ENCODE measurements at regions not wholly inside any gene's neighbourhood (a gene's known extent, or its start where the extent isn't known, plus 50 kb on each side); places are given as distances from the start of the nearest gene placed in this dataset.

DNA sequence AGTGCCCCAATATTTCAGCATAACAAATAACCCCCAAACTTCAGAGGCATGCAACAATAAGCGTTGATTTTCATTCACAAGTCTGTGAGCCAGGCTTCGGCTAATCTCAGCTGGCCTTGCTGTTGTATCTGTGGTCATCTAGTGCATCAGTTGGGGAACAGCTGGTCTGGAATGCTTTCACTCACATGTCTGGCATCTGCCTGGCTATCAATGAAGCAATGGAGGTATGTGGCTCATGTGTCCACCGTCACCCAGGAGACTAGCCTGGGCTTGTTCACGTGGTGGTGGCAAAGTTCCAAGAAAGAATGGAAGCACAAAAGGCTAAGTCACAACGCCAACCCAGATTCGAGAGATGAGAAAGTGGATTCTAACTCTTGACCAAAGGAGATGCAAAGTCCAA is 304.8 kb upstream of the ISX start (continued):
- TF ChIP-seq POLR2AphosphoS5 (IDR thresholded peaks at IDR 0.05; ENCODE audit: low read depth, low read length) (no peak), POLR2A (IDR thresholded peaks at IDR 0.05; ENCODE audit: borderline replicate concordance, extremely low read depth, insufficient read depth, insufficient read length) (no peak), ELF1 (IDR thresholded peaks at IDR 0.05; ENCODE audit: borderline replicate concordance, low read depth) (no peak), EZH2phosphoT487 (IDR thresholded peaks at IDR 0.05; ENCODE audit: borderline replicate concordance) (no peak)

DNA sequence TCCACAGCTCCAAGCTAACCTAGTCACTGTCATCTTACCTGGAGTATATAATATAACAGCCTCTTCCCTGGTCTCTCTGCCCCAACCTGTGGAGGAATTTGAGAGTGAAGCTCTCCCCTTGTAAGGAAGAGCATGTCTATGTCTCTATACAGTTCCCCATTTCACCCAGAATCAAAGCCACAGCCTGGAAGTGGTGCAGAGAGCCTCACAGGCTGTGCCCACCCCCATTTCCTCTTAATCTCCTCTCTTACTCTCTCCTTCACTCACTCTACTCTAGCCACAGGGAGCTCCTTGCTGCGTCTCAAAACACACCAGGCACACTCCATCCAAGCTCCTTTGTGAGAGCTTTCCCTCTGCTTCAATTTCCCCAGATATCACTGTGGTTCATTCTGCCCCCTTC is 302.5 kb upstream of the ISX start:
- Histone ChIP-seq H3K27ac (ENCODE audit: low read depth, low read length) (no peak overlapping the region), H3K9me2 (ENCODE audit: insufficient read depth) (no peaks in the 10 kb centered on the region), H3K79me2 (ENCODE audit: insufficient read depth, low read length) (no peaks in the 10 kb centered on the region), H3K9me3 (ENCODE audit: control insufficient read depth in 1 of 2, insufficient read depth in 1 of 2, low read depth in 1 of 2, low read length in 2 of 2) (peaks cover 0 to 14% of the 10 kb centered on the region in 2 experiments; a peak in 2 of 4 replicates), H3K36me3 (ENCODE audit: control insufficient read depth in 1 of 2, insufficient read depth in 2 of 2, low read length in 2 of 2) (no peaks in the 10 kb centered on the region), H3K4me3 (replicated peaks in 1 of 2; ENCODE audit: low read depth in 1 of 2, low read length in 2 of 2) (no peak overlapping the region), H3K9ac (ENCODE audit: low read length) (no peak overlapping the region), H4K20me1 (ENCODE audit: insufficient read depth) (no peaks in the 10 kb centered on the region), H2AFZ (ENCODE audit: low read depth, low read length, poor library complexity, severe bottlenecking) (no peak overlapping the region), H3K27me3 (ENCODE audit: insufficient read depth, low read length) (no peaks in the 10 kb centered on the region), H3K4me1 (ENCODE audit: control insufficient read depth in 1 of 2, insufficient read depth in 2 of 2, low read length in 2 of 2) (no peaks in the 10 kb centered on the region), H3K4me2 (ENCODE audit: low read length) (no peak overlapping the region)
- intact Hi-C loops (cut with micrococcal nuclease): no loop called here
- no TSS peak for BruUV-seq (replicated peaks)
- DNase-seq (ENCODE audit: low read depth, low spot score) (no peak), ATAC-seq (no peak)
- TF ChIP-seq ELF1 (IDR thresholded peaks at IDR 0.05; ENCODE audit: borderline replicate concordance, low read depth) (no peak), JUND (IDR thresholded peaks at IDR 0.05) (no peak), SRF (IDR thresholded peaks at IDR 0.05; ENCODE audit: low read depth) (no peak)
- RAD21 ChIA-PET (ENCODE audit: low non-redundant PET in 1 of 2, low total read pairs in 2 of 2, uncharacterized antibody in 2 of 2, unreplicated experiment in 2 of 2): no interaction called here
- CTCF ChIA-PET: no interaction called here
- POLR2A ChIA-PET: no interaction called here

DNA sequence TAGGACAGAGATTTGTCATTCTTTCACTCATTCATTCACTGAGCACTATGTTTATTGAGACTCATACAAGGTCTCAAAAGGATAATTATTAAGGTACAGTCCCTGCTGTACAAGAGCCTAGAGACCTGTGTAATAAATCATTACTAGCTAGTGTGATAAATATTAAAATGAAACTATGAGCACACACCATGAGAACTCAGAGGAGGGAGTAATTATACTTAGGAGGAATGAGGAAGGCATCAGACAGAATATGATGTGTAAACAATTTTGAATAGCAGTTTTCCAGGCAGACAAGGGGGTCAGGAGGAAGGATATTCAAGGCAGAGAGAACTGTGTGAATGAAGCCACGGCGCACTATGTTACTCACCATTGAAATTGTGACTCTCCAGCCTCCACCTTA is 300.8 kb upstream of the ISX start:
- ChIA-PET POLR2A (no interaction called here), RAD21 (ENCODE audit: low non-redundant PET in 1 of 2, low total read pairs in 2 of 2, uncharacterized antibody in 2 of 2, unreplicated experiment in 2 of 2) (no interaction called here), CTCF (no interaction called here)
- Histone ChIP-seq H3K9ac (ENCODE audit: low read length) (no peak overlapping the region), H3K9me3 (ENCODE audit: control insufficient read depth in 1 of 2, insufficient read depth in 1 of 2, low read depth in 1 of 2, low read length in 2 of 2) (peaks cover 0 to 4% of the 10 kb centered on the region in 2 experiments; a peak in 2 of 4 replicates), H3K4me1 (ENCODE audit: control insufficient read depth in 1 of 2, insufficient read depth in 2 of 2, low read length in 2 of 2) (no peaks in the 10 kb centered on the region), H3K27ac (ENCODE audit: low read depth, low read length) (no peak overlapping the region), H3K4me3 (replicated peaks in 1 of 2; ENCODE audit: low read depth in 1 of 2, low read length in 2 of 2) (no peak overlapping the region), H2AFZ (ENCODE audit: low read depth, low read length, poor library complexity, severe bottlenecking) (no peak overlapping the region), H4K20me1 (ENCODE audit: insufficient read depth) (no peaks in the 10 kb centered on the region), H3K27me3 (ENCODE audit: insufficient read depth, low read length) (no peaks in the 10 kb centered on the region), H3K9me2 (ENCODE audit: insufficient read depth) (no peaks in the 10 kb centered on the region), H3K36me3 (ENCODE audit: control insufficient read depth in 1 of 2, insufficient read depth in 2 of 2, low read length in 2 of 2) (no peaks in the 10 kb centered on the region), H3K79me2 (ENCODE audit: insufficient read depth, low read length) (no peaks in the 10 kb centered on the region), H3K4me2 (ENCODE audit: low read length) (no peak overlapping the region)
- BruUV-seq (replicated peaks): no TSS peak
- TF ChIP-seq ELF1 (IDR thresholded peaks at IDR 0.05; ENCODE audit: borderline replicate concordance, low read depth) (no peak), JUND (IDR thresholded peaks at IDR 0.05) (no peak), ZFX (IDR thresholded peaks at IDR 0.05) (no peak), YY1 (IDR thresholded peaks at IDR 0.05; ENCODE audit: extremely low read depth, insufficient replicate concordance, low read depth, low read length) (no peak), EGR1 (IDR thresholded peaks at IDR 0.05; ENCODE audit: low read depth) (no peak), EZH2phosphoT487 (IDR thresholded peaks at IDR 0.05; ENCODE audit: borderline replicate concordance) (no peak), POLR2A (IDR thresholded peaks at IDR 0.05; ENCODE audit: borderline replicate concordance, extremely low read depth, insufficient read depth, insufficient read length) (no peak), EZH2 (IDR thresholded peaks at IDR 0.05) (no peak), SP1 (IDR thresholded peaks at IDR 0.05; ENCODE audit: low read depth) (no peak), SRF (IDR thresholded peaks at IDR 0.05; ENCODE audit: low read depth) (no peak), TCF7L2 (IDR thresholded peaks at IDR 0.05; ENCODE audit: borderline replicate concordance, extremely low read depth, insufficient read depth, insufficient read length) (no peak)
- TF ChIP-seq, protein P1, sequence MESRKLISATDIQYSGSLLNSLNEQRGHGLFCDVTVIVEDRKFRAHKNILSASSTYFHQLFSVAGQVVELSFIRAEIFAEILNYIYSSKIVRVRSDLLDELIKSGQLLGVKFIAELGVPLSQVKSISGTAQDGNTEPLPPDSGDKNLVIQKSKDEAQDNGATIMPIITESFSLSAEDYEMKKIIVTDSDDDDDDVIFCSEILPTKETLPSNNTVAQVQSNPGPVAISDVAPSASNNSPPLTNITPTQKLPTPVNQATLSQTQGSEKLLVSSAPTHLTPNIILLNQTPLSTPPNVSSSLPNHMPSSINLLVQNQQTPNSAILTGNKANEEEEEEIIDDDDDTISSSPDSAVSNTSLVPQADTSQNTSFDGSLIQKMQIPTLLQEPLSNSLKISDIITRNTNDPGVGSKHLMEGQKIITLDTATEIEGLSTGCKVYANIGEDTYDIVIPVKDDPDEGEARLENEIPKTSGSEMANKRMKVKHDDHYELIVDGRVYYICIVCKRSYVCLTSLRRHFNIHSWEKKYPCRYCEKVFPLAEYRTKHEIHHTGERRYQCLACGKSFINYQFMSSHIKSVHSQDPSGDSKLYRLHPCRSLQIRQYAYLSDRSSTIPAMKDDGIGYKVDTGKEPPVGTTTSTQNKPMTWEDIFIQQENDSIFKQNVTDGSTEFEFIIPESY (IDR thresholded peaks at IDR 0.05; ENCODE audit: extremely low read depth, insufficient replicate concordance, low read length): no peak
- TF ChIP-seq, protein P2, sequence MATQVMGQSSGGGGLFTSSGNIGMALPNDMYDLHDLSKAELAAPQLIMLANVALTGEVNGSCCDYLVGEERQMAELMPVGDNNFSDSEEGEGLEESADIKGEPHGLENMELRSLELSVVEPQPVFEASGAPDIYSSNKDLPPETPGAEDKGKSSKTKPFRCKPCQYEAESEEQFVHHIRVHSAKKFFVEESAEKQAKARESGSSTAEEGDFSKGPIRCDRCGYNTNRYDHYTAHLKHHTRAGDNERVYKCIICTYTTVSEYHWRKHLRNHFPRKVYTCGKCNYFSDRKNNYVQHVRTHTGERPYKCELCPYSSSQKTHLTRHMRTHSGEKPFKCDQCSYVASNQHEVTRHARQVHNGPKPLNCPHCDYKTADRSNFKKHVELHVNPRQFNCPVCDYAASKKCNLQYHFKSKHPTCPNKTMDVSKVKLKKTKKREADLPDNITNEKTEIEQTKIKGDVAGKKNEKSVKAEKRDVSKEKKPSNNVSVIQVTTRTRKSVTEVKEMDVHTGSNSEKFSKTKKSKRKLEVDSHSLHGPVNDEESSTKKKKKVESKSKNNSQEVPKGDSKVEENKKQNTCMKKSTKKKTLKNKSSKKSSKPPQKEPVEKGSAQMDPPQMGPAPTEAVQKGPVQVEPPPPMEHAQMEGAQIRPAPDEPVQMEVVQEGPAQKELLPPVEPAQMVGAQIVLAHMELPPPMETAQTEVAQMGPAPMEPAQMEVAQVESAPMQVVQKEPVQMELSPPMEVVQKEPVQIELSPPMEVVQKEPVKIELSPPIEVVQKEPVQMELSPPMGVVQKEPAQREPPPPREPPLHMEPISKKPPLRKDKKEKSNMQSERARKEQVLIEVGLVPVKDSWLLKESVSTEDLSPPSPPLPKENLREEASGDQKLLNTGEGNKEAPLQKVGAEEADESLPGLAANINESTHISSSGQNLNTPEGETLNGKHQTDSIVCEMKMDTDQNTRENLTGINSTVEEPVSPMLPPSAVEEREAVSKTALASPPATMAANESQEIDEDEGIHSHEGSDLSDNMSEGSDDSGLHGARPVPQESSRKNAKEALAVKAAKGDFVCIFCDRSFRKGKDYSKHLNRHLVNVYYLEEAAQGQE (IDR thresholded peaks at IDR 0.05; ENCODE audit: low read depth): no peak
- DNase-seq (ENCODE audit: low read depth, low spot score) (no peak), ATAC-seq (no peak)
- intact Hi-C loops (cut with micrococcal nuclease): no loop called here
